SW 1271 (cell line): ENCODE measurements at regions not wholly inside any gene's neighbourhood (a gene's known extent, or its start where the extent isn't known, plus 50 kb on each side); places are given as distances from the start of the nearest gene placed in this dataset.
"Not testable (repeated sequence)": the region's sequence is repeated elsewhere in the genome, so short reads cannot be mapped to it uniquely, and the experiment has no call there.

Experiments
- DNase-seq, 2 experiments: peaks; one replicate each; lab custom pipeline; 2025; lab: John Stamatoyannopoulos, UW

DNA sequence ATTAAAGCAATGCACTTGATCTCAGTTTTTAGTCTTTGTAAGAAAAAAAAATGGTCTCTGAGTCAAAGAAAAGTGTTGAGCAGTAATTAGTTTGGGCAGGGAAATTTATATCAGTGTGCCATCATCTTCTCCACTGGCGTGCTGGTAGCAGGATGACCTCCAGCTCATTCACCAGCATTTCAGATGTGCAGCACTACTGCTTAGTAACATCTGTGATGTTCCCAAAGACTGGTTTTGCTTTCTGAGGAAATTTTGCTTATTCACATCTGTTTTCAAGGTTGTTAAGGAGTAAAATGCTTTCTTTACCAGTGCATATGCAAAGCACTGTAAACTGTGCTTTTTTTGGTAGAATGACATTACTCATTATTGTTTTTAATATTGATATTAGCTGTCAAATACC is 540.4 kb downstream of the TRAM1L1 start:
- DNase-seq = no peak

- DNase-seq = no peak
Observed at GRCh38 chr4:116539744-116540143, 545.6 kb downstream of the TRAM1L1 start.

DNA sequence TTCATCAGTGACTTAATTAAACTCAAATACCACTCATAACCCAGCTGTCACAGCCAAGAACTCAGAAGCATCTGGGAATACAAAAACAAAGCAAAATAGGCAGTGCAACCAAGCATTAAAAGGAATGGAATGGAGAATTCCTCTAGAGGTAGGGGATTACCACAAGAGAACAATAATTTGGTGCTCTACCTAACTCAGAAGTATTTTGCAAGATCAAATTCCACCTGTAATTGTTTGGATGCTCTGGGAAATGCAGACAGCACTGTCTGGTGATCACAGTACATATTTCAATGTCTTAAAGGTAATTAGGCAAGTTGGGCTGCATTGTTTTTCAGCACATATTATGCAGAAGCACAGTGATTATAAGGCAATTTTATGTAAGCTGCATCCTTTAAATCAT is 547.5 kb downstream of the TRAM1L1 start:
- no peak for DNase-seq

DNA sequence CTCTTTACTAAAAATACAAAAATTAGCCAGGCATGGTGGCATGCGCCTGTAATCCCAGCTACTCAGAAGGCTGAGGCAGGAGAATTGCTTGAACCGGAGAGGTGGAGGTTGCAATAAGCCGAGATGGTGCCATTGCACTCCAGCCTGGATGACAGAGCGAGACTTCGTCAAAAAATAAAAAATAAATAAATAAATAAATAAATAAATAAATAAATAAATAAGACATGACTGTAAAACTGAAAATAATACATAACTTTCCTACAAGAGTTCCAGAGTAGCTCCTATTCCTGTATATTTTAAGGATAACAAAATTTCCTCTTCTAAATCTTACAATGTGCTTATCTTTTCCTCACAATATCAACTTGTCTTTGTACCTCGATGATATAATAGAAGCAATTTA is 549.4 kb downstream of the TRAM1L1 start:
- DNase-seq = not testable (repeated sequence)

DNA sequence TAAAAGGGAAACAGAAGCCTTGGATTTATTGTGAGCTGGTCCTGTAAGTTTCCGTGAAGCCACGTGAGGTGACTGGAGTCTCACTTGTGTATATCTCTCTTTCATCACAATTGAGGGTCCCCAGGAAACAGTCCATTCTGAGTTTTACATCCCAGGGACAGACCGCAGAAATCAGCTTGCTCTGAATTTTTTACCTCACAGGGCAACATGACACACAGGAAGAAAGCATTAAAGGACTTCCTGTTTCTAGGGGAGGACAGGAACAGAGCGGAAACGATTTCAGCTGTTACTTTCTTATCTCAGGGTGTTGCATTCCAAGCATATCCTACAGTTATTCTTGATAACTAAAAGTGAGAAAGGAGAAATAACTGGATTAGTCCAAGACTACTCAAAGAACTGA is 553.5 kb downstream of the TRAM1L1 start:
- DNase-seq = peak in 1 of 2 experiments; percentile 3

- DNase-seq = no peak
Observed at GRCh38 chr4:116531026-116531425, 554.4 kb downstream of the TRAM1L1 start.

DNA sequence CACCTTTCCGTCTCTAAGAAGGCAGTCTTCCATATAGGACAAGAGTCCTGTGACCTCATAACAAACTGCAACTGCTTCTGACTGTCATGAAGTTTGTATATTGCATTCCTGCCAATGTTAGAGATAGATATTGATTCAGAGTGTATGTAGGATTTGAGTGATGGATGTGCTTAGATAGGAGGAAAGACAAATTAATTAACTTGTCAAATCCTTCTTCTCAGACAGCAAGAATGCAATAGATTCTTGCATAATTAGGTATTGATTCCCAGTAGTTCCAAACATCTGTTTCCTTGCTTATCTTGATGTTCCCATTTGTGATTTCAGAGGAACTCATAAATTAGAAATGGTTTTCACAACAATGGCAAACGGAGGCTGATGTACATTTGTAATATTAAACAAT is 555.3 kb downstream of the TRAM1L1 start:
- no peak for DNase-seq

GRCh38 chr4:116529129-116529528 is 556.2 kb downstream of the TRAM1L1 start:
- no peak for DNase-seq

GRCh38 chr4:116522922-116523321 is 562.5 kb downstream of the TRAM1L1 start:
- no peak for DNase-seq

- no peak for DNase-seq
Observed at GRCh38 chr4:116520886-116521285, 564.5 kb downstream of the TRAM1L1 start.

GRCh38 chr4:116516711-116517110 is 568.7 kb downstream of the TRAM1L1 start:
- DNase-seq = no peak

DNA sequence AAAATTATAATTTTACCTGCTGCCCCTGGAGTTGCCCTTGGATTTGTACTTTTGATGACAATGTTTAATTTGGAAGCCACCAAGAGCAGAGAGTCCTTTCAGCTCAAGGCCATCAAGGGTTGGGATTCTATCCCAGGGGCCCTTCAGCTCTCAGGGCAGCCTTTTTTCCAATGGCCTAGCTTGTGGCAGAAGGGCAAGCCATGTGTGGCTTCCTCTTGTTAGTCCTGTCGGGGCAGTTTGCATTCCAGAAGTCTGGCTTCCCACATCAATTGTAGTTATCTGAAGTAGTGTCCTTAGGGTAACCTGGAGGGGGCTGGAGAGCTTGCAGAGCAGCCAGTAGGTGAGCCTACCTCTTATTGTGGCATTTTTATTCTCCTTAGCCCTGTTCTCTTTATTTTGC is 569.4 kb downstream of the TRAM1L1 start:
- no peak for DNase-seq

GRCh38 chr4:116512552-116512951 is 572.8 kb downstream of the TRAM1L1 start:
- DNase-seq = no peak

DNA sequence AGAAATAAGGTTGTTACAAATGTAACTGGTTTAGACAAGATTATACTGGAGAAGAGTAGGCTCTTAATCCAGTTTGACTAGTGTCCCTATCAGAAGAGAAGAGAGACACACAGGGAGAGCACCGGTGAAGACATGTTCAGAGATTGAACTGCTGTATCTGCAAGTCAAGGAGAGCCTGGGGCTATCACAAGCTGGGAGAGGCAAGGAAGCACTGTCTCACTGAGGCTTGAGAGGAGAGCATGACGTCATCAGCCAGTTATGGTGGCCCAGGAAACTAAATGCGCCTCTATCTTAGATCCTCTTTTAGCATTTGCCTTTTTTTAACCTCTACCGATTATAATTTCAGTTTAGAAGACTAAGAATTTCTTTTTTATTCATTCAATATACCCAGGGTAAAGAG is 583.4 kb downstream of the TRAM1L1 start:
- no peak for DNase-seq

- no peak for DNase-seq
Observed at GRCh38 chr4:116500225-116500624, 585.2 kb downstream of the TRAM1L1 start.

DNA sequence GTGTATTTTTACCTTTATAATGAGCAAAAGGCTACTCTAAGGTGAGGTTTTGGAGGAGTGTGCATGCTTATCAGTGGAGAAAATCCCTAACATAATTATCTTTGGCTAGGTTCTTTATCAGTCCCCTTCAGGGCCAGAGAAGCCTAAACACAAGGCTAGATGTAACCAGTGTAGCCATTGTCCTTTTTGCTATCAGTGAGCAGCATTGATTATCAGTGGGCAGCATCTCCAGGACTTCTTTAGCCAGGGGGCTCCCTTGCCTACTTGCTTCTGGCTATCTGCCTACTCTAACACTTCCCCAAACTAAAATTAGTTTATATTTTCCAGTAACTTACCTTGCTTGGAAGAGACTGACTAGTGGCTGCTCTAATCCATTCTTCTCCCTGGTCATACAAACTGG is 595.6 kb downstream of the TRAM1L1 start:
- DNase-seq = no peak

- DNase-seq = no peak
Observed at GRCh38 chr4:116486401-116486800, 599.0 kb downstream of the TRAM1L1 start.

DNA sequence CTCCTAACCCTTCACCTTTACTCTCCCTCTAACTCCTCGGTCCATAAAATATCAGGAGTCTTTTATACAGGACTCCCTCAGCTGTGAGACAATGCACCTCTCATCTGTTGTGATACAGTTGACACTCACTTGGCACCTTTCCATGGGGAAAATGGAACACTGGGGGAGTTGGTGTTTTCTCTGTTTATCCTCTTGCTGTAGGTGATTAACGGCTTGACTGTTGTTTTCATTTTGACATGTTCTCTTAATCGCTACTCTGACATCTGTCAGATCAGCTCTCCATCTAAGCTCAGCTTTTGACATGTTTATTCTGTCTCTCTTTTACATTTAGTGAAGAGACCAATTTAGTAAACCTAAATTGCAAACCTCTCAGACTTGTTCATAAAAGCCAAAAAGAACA is 604.8 kb downstream of the TRAM1L1 start:
- DNase-seq = no peak

DNA sequence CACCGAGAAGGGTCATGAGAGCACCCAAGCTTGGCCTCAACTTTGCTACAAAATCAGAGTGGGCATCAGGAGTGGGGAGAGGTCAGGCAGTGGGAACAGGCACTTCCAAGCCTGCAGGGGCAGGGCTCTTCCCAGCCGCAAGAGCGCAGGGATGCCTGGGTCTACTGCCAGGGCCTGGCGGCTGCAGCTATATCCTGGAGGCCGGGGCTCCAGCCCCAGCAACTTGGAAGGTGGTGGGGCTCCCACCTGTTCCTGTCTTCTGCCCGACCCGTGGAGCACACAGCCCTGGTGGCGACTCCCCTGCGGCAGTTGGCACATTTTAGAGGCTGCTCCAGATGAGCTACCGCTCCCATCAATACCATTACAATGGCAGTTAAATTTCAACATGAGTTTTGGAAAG is 607.0 kb downstream of the TRAM1L1 start:
- DNase-seq = no peak

- DNase-seq = no peak
Observed at GRCh38 chr4:116469582-116469981, 615.8 kb downstream of the TRAM1L1 start.

- DNase-seq = no peak
Observed at GRCh38 chr4:116453127-116453526, 632.2 kb downstream of the TRAM1L1 start.

DNA sequence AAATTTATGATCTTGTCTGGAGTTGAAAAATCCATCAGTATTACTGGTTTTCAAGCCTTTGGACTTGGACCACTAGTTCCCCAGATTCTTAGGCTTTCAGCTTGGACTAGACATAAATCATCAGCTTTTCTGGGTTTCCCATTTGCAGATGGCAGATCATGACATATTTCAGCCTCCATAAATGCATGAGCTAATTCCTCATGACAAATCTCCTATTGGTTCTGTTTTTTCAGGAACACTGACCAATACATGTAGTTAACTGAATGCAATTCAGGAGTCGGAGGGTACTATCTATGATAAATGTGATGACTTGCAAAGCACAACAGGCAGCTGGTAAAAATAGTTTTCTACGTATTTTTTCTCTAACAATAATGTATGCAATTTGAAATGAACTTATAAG is 635.6 kb downstream of the TRAM1L1 start:
- DNase-seq = no peak

DNA sequence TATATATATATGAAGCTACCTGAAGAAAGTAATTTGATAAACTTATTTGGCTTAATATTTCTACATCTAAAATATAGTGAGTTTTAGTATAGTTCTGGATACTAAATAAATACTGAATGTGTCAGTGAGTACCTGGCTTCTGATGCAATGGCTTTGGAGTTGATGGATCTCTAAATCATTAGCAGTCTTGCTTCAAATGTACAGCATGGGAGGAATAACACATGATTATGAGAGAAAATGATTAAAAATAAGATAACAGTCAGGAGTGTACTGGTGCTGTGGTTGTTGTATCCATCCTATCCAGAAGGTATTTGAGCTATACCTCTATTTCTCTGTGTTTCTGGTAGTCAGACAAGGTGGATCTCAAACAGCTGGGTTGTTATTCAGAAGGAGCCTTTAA is 641.3 kb downstream of the TRAM1L1 start:
- DNase-seq = no peak

GRCh38 chr4:116438981-116439729 is 646.2 kb downstream of the TRAM1L1 start:
- no peak for DNase-seq
